ENCODE measurements at regions not wholly inside any gene's neighbourhood (a gene's known extent, or its start where the extent isn't known, plus 50 kb on each side); places are given as distances from the start of the nearest gene placed in this dataset.
"Not testable (repeated sequence)": the region's sequence is repeated elsewhere in the genome, so short reads cannot be mapped to it uniquely, and the experiment has no call there.

DNA sequence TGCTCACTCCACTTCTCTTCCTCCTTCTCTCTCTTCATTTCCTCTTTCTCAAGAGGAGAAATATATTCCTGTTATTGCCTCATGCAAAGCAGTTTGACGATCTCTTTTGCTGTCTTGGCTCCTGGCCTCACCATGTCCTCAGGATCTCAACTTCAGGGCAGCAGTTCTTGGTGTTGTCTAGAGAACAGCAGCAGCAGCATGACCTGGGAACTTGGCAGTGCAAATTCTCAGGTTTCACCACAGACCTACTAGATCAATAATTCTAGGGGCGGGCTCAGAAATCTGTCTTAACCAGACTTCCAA lies 193.4 kb upstream of the EDNRA start (continued):
- TF ChIP-seq, protein P1, sequence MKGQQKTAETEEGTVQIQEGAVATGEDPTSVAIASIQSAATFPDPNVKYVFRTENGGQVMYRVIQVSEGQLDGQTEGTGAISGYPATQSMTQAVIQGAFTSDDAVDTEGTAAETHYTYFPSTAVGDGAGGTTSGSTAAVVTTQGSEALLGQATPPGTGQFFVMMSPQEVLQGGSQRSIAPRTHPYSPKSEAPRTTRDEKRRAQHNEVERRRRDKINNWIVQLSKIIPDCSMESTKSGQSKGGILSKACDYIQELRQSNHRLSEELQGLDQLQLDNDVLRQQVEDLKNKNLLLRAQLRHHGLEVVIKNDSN (CRISPR knock-in tag; IDR thresholded peaks at IDR 0.05): no peak
- TF ChIP-seq ZNF512 (CRISPR knock-in tag; IDR thresholded peaks at IDR 0.05; ENCODE audit: borderline replicate concordance) (no peak), SP1 (CRISPR knock-in tag; conservative IDR thresholded peaks at IDR 0.05) (no peak)

DNA sequence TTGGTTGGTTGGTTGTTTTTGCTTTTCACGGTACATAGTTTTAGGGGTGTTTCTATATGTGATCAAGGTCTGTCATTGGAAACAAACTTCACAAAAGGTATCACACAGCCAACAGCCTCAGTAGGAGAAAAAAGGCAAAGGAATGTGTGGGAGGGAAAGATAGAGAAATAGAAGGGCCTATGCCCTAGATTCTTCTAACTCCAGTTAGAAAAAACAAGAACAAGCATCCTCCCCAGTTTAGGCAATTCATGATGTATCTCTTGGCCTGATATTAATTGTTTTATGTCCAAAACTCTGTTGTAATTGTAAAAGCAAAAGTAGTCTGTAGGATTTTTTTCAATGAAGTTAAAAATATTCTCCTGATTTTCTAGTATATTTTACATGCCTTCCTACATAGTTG lies 192.4 kb upstream of the EDNRA start:
- Mint-ChIP-seq H3K27ac (no peak overlapping the region), H3K4me3 (no peak overlapping the region), H3K9me3 (peaks cover 11% of the 10 kb centered on the region), H3K4me1 (no peaks in the 10 kb centered on the region), H3K36me3 (no peaks in the 10 kb centered on the region), H3K27me3 (ENCODE audit: low read depth) (no peaks in the 10 kb centered on the region)
- POLR2A ChIA-PET: no interaction called here
- ATAC-seq (no peak), DNase-seq (ENCODE audit: low spot score) (no peak)
- TF ChIP-seq ZNF671 (CRISPR knock-in tag; IDR thresholded peaks at IDR 0.05) (no peak), NR3C1 (CRISPR knock-in tag; conservative IDR thresholded peaks at IDR 0.05; ENCODE audit: low read depth) (no peak), ELF4 (CRISPR knock-in tag; IDR thresholded peaks at IDR 0.05; ENCODE audit: low read depth) (no peak), NR1H2 (CRISPR knock-in tag; IDR thresholded peaks at IDR 0.05) (no peak), E2F1 (CRISPR knock-in tag; IDR thresholded peaks at IDR 0.05) (no peak), ZNF317 (CRISPR knock-in tag; IDR thresholded peaks at IDR 0.05; ENCODE audit: borderline replicate concordance, low read depth) (no peak), GRHL2 (CRISPR knock-in tag; IDR thresholded peaks at IDR 0.05; ENCODE audit: insufficient replicate concordance, severe bottlenecking) (no peak), HMGXB4 (CRISPR knock-in tag; IDR thresholded peaks at IDR 0.05) (no peak)
- CTCF ChIA-PET: interaction anchor here (1.5 kb wide), 1 partner anchor 127 kb away, joined by 3 read pairs; no protein-coding TSS in a partner anchor

- TF ChIP-seq CREM (CRISPR knock-in tag; IDR thresholded peaks at IDR 0.05) (no peak), ARID4B (CRISPR knock-in tag; IDR thresholded peaks at IDR 0.05; ENCODE audit: borderline replicate concordance) (no peak), FOXJ3 (CRISPR knock-in tag; IDR thresholded peaks at IDR 0.05; ENCODE audit: borderline replicate concordance) (no peak), CREB1 (CRISPR knock-in tag; IDR thresholded peaks at IDR 0.05) (no peak)
- TF ChIP-seq, protein P2, sequence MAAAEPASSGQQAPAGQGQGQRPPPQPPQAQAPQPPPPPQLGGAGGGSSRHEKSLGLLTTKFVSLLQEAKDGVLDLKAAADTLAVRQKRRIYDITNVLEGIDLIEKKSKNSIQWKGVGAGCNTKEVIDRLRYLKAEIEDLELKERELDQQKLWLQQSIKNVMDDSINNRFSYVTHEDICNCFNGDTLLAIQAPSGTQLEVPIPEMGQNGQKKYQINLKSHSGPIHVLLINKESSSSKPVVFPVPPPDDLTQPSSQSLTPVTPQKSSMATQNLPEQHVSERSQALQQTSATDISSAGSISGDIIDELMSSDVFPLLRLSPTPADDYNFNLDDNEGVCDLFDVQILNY (CRISPR knock-in tag; IDR thresholded peaks at IDR 0.05): no peak
- H3K4me3 Mint-ChIP-seq: no peak overlapping the region
- ATAC-seq (no peak), DNase-seq (ENCODE audit: low spot score) (no peak)
- H3K9me3 Mint-ChIP-seq: peaks cover 16% of the 10 kb centered on the region
- no peaks in the 10 kb centered on the region for H3K27me3 Mint-ChIP-seq (ENCODE audit: low read depth)
- ChIA-PET CTCF (interaction anchor here (1.5 kb wide), 1 partner anchor 128 kb away, joined by 3 read pairs; no protein-coding TSS in a partner anchor), POLR2A (no interaction called here)
- H3K4me1 Mint-ChIP-seq: no peaks in the 10 kb centered on the region
- no peaks in the 10 kb centered on the region for H3K36me3 Mint-ChIP-seq
- H3K27ac Mint-ChIP-seq: no peak overlapping the region
Observed at GRCh38 chr4:147289181-147289580, 191.7 kb upstream of the EDNRA start.

DNA sequence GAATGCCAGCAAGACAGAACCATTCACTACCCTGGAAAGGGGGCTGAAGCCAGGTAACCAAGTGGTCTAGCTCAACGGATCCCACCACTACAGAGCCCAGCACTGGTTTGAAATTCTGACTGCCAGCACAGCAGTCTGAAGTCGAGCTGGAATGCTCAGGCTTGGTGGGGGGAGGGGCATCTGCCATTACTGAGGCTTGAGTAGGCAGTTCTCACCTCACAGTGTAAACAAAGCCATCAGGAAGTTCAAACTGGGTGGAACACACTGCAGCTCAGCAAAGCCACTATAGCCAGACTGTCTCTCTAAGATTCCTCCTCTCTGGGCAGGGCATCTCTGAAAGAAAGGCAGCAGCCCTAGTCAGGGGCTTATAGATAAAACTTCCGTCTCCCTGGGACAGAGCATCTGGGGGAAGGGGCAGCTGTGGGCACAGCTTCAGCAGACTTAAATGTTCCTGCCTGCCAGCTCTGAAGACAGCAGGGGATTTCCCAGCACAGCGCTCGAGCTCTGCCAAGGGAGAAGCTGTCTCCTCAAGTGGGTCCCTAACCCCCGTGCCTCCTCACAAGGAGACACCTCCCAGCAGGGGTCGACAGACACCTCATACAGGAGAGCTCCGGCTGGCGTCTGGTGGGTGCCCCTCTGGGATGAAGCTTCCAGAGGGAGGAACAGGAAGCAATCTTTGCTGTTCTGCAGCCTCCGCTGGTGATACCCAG lies 188.1 kb upstream of the EDNRA start:
- CTCF ChIA-PET: interaction anchor here (0.8 kb wide), 1 partner anchor 132 kb away, joined by 3 read pairs; no protein-coding TSS in a partner anchor
- H3K4me1 Mint-ChIP-seq; H3K36me3 Mint-ChIP-seq; H3K27ac Mint-ChIP-seq; H3K27me3 Mint-ChIP-seq (ENCODE audit: low read depth); H3K4me3 Mint-ChIP-seq; POLR2A ChIA-PET: not testable (repeated sequence)
- peak; percentile 42 for DNase-seq (ENCODE audit: low spot score)
- H3K9me3 Mint-ChIP-seq: peaks cover 34% of the 10 kb centered on the region
- peak; percentile 80 for ATAC-seq

- H3K4me1 Mint-ChIP-seq; H3K27me3 Mint-ChIP-seq (ENCODE audit: low read depth); CTCF ChIA-PET; H3K27ac Mint-ChIP-seq; POLR2A ChIA-PET; H3K36me3 Mint-ChIP-seq; ATAC-seq; H3K4me3 Mint-ChIP-seq; DNase-seq (ENCODE audit: low spot score): not testable (repeated sequence)
- H3K9me3 Mint-ChIP-seq: peaks cover 38% of the 10 kb centered on the region
Observed at GRCh38 chr4:147293314-147293677, 187.6 kb upstream of the EDNRA start.

Data from WTC11 (cell line).